Breast epithelium (tissue), 4 donors: ENCODE measurements at regions not wholly inside any gene's neighbourhood (a gene's known extent, or its start where the extent isn't known, plus 50 kb on each side); places are given as distances from the start of the nearest gene placed in this dataset.

ENCODE experiments used
- DNase-seq, 2 donors: peaks; one replicate each; pipeline ENCODE4 v3.0.0-alpha.2; 2019; ENCODE audit warnings: low spot score in 2 of 2
- H3K27ac ChIP-seq, 2 donors: fragments of 200-600 bp; sonication (generic) in 1 of 2; one replicate each; pipeline ENCODE4 v1.5.1; 2016 to 2019; ENCODE audit warnings: mild to moderate bottlenecking in 1 of 2
- H3K27me3 ChIP-seq, 2 donors: fragments of 200-600 bp; sonication (generic) in 1 of 2; one replicate each; pipeline versions ENCODE4 v1.5.1 to v1.6.0; 2017 to 2019; ENCODE audit warnings: control low read depth in 1 of 2, mild to moderate bottlenecking in 1 of 2
- H3K36me3 ChIP-seq: fragments of 200-600 bp; one replicate; pipeline ENCODE4 v1.5.1; 2019
- H3K4me1 ChIP-seq, 2 donors: fragments of 200-600 bp; sonication (generic); one replicate each; pipeline ENCODE4 v1.5.1; 2016 to 2019; ENCODE audit warnings: control low read depth in 1 of 2
- H3K4me3 ChIP-seq, 3 donors: fragments of 200-600 bp; sonication (generic); 1 replicate in 2 of 3; 2 replicates in 1 of 3; pipeline ENCODE4 v1.5.1; 2016 to 2019; ENCODE audit warnings: mild to moderate bottlenecking in 3 of 3, moderate library complexity in 2 of 3
- H3K9me3 ChIP-seq, 2 donors: fragments of 200-600 bp; sonication (generic) in 1 of 2; one replicate each; pipeline ENCODE4 v1.5.1; 2016 to 2019; ENCODE audit warnings: control low read depth in 1 of 2
- CTCF ChIP-seq, 3 donors: fragments of 450-650 bp; IDR thresholded peaks; one replicate each; pipeline ENCODE4 v1.5.1; 2016 to 2017; ENCODE audit warnings: antibody characterized with exemption in 3 of 3, mild to moderate bottlenecking in 3 of 3, moderate library complexity in 3 of 3
- POLR2A ChIP-seq: fragments of 450-650 bp; IDR thresholded peaks from one replicate; pipeline ENCODE4 v1.6.1; 2016; ENCODE audit warnings: antibody characterized with exemption, mild to moderate bottlenecking, moderate library complexity
- POLR2AphosphoS5 ChIP-seq, 3 donors: sonication (generic); formaldehyde crosslinking; IDR thresholded peaks; one replicate each; pipeline ENCODE4 v1.6.1; 2017; ENCODE audit warnings: antibody characterized with exemption in 3 of 3
- intact Hi-C: fragments of 100-400 bp; cut with DNase I; formaldehyde crosslinking; loops from one replicate; pipeline ENCODE4 v1.15.1; 2023; ENCODE audit warnings: low total_unique reads

- Histone ChIP-seq H3K4me1 (no peaks in the 10 kb centered on the region), H3K27ac (no peak overlapping the region), H3K4me3 (no peak overlapping the region), H3K27me3 (no peaks in the 10 kb centered on the region), H3K9me3 (no peaks in the 10 kb centered on the region), H3K36me3 (no peaks in the 10 kb centered on the region)
- TF ChIP-seq POLR2A: no peak
- no peak for DNase-seq
- intact Hi-C loops: no loop called here
These were observed 91.5 kb upstream of the DHRSX start for GRCh38 chrX:2592279-2592678.

GRCh38 chrX:2589186-2590020 lies 88.6 kb upstream of the DHRSX start:
- Histone ChIP-seq H3K9me3 (no peaks in the 10 kb centered on the region), H3K27ac (peak overlapping the region in 1 of 2 donors; percentile 13), H3K36me3 (no peaks in the 10 kb centered on the region), H3K4me1 (no peaks in the 10 kb centered on the region), H3K27me3 (peaks cover 0 to 11% of the 10 kb centered on the region in 2 donors), H3K4me3 (no peak overlapping the region)
- peak in 1 of 2 donors; percentile 25 for DNase-seq
- TF ChIP-seq POLR2A (no peak), POLR2AphosphoS5 (IDR thresholded peaks at IDR 0.05) (no peak), CTCF (IDR thresholded peaks at IDR 0.05) (no peak)
- intact Hi-C loops: no loop called here

GRCh38 chrX:2588049-2588448 lies 87.3 kb upstream of the DHRSX start:
- TF ChIP-seq POLR2A (no peak), CTCF (IDR thresholded peaks at IDR 0.05) (no peak), POLR2AphosphoS5 (IDR thresholded peaks at IDR 0.05) (no peak)
- intact Hi-C loops: no loop called here
- DNase-seq: no peak
- Histone ChIP-seq H3K4me1 (no peaks in the 10 kb centered on the region), H3K4me3 (no peak overlapping the region), H3K27me3 (peaks cover 7 to 20% of the 10 kb centered on the region in 2 donors), H3K36me3 (no peaks in the 10 kb centered on the region), H3K9me3 (no peaks in the 10 kb centered on the region), H3K27ac (no peak overlapping the region)

- Histone ChIP-seq H3K4me3 (no peak overlapping the region), H3K36me3 (no peaks in the 10 kb centered on the region), H3K27me3 (peaks cover 7 to 29% of the 10 kb centered on the region in 2 donors), H3K27ac (no peak overlapping the region), H3K9me3 (no peaks in the 10 kb centered on the region), H3K4me1 (no peaks in the 10 kb centered on the region)
- intact Hi-C loops: no loop called here
- no peak for DNase-seq
- TF ChIP-seq POLR2AphosphoS5 (IDR thresholded peaks at IDR 0.05) (no peak), CTCF (IDR thresholded peaks at IDR 0.05) (no peak), POLR2A (no peak)
These were observed 86.4 kb upstream of the DHRSX start for GRCh38 chrX:2587146-2587545.

- DNase-seq: no peak
- Histone ChIP-seq H3K4me1 (no peaks in the 10 kb centered on the region), H3K27ac (no peak overlapping the region), H3K4me3 (no peak overlapping the region), H3K9me3 (no peaks in the 10 kb centered on the region), H3K36me3 (no peaks in the 10 kb centered on the region), H3K27me3 (peaks cover 7 to 39% of the 10 kb centered on the region in 2 donors)
- TF ChIP-seq POLR2AphosphoS5 (IDR thresholded peaks at IDR 0.05): no peak
- no peak for TF ChIP-seq CTCF (IDR thresholded peaks at IDR 0.05)
- no peak for TF ChIP-seq POLR2A
- intact Hi-C loops: no loop called here
These were observed 84.3 kb upstream of the DHRSX start for GRCh38 chrX:2585158-2585470.
